Panc1 (cell line): ENCODE measurements at regions not wholly inside any gene's neighbourhood (a gene's known extent, or its start where the extent isn't known, plus 50 kb on each side); places are given as distances from the start of the nearest gene placed in this dataset.

Experiments used
- ATAC-seq: fragments of 200-7000 bp; cut with Tn5 transposase; 2 replicates; pipeline ENCODE4 v1.9.1; 2020; ENCODE audit warnings: mild to moderate bottlenecking, moderate library complexity
- BruUV-seq: library from RNA; stranded (reverse); fragments of 400-500 nt; replicated peaks from 2 replicates; lab custom pipeline; 2021; lab: Mats Ljungman, UMichigan
- CTCF ChIA-PET: fragments of 300-600 bp; sonication (Branson Sonifier 250); formaldehyde crosslinking; loops from one replicate; lab custom pipeline; 2022; ENCODE audit warnings: antibody characterized with exemption; lab: Charles Lee
- POLR2A ChIA-PET: fragments of 300-600 bp; sonication (Branson Sonifier 250); formaldehyde crosslinking; loops from one replicate; lab custom pipeline; 2022; ENCODE audit warnings: antibody characterized with exemption; lab: Charles Lee
- DNase-seq: peaks from one replicate; pipeline ENCODE4 v3.0.0-alpha.2; 2010; ENCODE audit warnings: low read depth, low spot score
- H3K27ac ChIP-seq: 2 replicates; pipeline ENCODE4 v1.5.1; 2011; ENCODE audit warnings: mild to moderate bottlenecking, low read length, inconsistent platforms
- H3K27me3 ChIP-seq: fragments of 200-500 bp; sonication (Bioruptor generic); 2 replicates; pipeline ENCODE4 v1.6.0; 2014; ENCODE audit warnings: low read length, inconsistent platforms; ENCODE audit not compliant: control insufficient read depth, insufficient read depth
- H3K36me3 ChIP-seq: fragments of 200-500 bp; sonication (Bioruptor generic); 2 replicates; pipeline ENCODE4 v1.5.1; 2014; ENCODE audit warnings: inconsistent platforms, mild to moderate bottlenecking, low read length, moderate library complexity; ENCODE audit not compliant: control insufficient read depth, insufficient read depth
- H3K4me1 ChIP-seq: 2 replicates; pipeline ENCODE4 v1.5.1; 2011; ENCODE audit warnings: inconsistent platforms, mild to moderate bottlenecking, low read length, moderate library complexity; ENCODE audit not compliant: control insufficient read depth, insufficient read depth
- H3K4me3 ChIP-seq, 2 experiments: 2 replicates each; pipeline ENCODE4 v1.5.1; 2011 to 2012; ENCODE audit warnings: low read depth in 2 of 2, low read length in 2 of 2, mild to moderate bottlenecking in 2 of 2, inconsistent platforms in 1 of 2, moderate library complexity in 1 of 2
- H3K9me3 ChIP-seq: fragments of 200-500 bp; sonication (Bioruptor generic); 2 replicates; pipeline ENCODE4 v1.5.1; 2014; ENCODE audit warnings: low read depth, mild to moderate bottlenecking, inconsistent platforms, low read length, moderate library complexity; ENCODE audit not compliant: control insufficient read depth, insufficient read depth
- CTCF ChIP-seq: fragments of 450-650 bp; IDR thresholded peaks from 2 replicates; pipeline ENCODE4 v1.5.1; 2017; ENCODE audit warnings: mild to moderate bottlenecking
- POLR2AphosphoS5 ChIP-seq: IDR thresholded peaks from 2 replicates; pipeline ENCODE4 v1.6.1; 2012; ENCODE audit warnings: mild to moderate bottlenecking, low read depth, low read length, moderate library complexity
- REST ChIP-seq, 2 experiments: IDR thresholded peaks; 2 replicates each; pipeline ENCODE4 v1.6.1; 2011 to 2012; ENCODE audit warnings: low read depth in 2 of 2, control low read depth in 1 of 2, low read length in 1 of 2, mild to moderate bottlenecking in 1 of 2, moderate library complexity in 1 of 2; ENCODE audit not compliant: insufficient read depth in 1 of 2
- SIN3A ChIP-seq: IDR thresholded peaks from 2 replicates; pipeline ENCODE4 v1.6.1; 2012; ENCODE audit warnings: low read depth, mild to moderate bottlenecking, low read length, moderate library complexity, borderline replicate concordance; ENCODE audit not compliant: insufficient read depth
- TCF7L2 ChIP-seq: IDR thresholded peaks from 2 replicates; pipeline ENCODE4 v1.6.1; 2011; ENCODE audit warnings: mild to moderate bottlenecking, low read depth, low read length, inconsistent platforms
- in situ Hi-C: cut with HindIII; loops from 2 replicates; pipeline ENCODE4 v1.10.0; 2016; ENCODE audit warnings: low sequenced_read_pairs, low pct_unique_long_range_greater_than_20kb
- intact Hi-C: fragments of 100-400 bp; cut with micrococcal nuclease; formaldehyde crosslinking; loops from one replicate; pipeline ENCODE4 v1.10.0; 2022; ENCODE audit not compliant: unreplicated experiment

- peak; percentile 17 for ATAC-seq
- ChIA-PET CTCF (interaction anchor here (0.6 kb wide), 1 partner anchor 51 kb away, joined by 3 read pairs; no protein-coding TSS in a partner anchor), POLR2A (no interaction called here)
- TF ChIP-seq REST (IDR thresholded peaks at IDR 0.05; ENCODE audit: insufficient read depth in 1 of 2, low read depth in 2 of 2, low read length in 1 of 2) (no peak), SIN3A (no peak), POLR2AphosphoS5 (no peak), TCF7L2 (no peak), CTCF (no peak)
- TSS peak; percentile 55 for BruUV-seq
- Histone ChIP-seq H3K4me3 (peak overlapping the region; percentile 43 to 54), H3K27me3 (no peaks in the 10 kb centered on the region), H3K36me3 (no peaks in the 10 kb centered on the region), H3K9me3 (no peaks in the 10 kb centered on the region), H3K4me1 (peaks cover 4% of the 10 kb centered on the region; the same call in 1 of the 2 replicates), H3K27ac (peak overlapping the region; percentile 40)
- DNase-seq = no peak
- intact Hi-C loops (no loop called here), in situ Hi-C loops (no loop called here)
Observed at GRCh38 chr9:129549139-129549538, 71.8 kb downstream of the C9orf50 start.

GRCh38 chr9:129548571-129549135 is 72.2 kb downstream of the C9orf50 start:
- Histone ChIP-seq H3K27me3 (no peaks in the 10 kb centered on the region), H3K4me3 (peak overlapping the region in 1 of 2 experiments; percentile 54; a peak in 1 of 4 replicates), H3K27ac (no peak overlapping the region), H3K9me3 (no peaks in the 10 kb centered on the region), H3K36me3 (no peaks in the 10 kb centered on the region), H3K4me1 (peaks cover 4% of the 10 kb centered on the region; the same call in 1 of the 2 replicates)
- ATAC-seq = no peak
- intact Hi-C loops (no loop called here), in situ Hi-C loops (no loop called here)
- TF ChIP-seq CTCF (no peak), REST (IDR thresholded peaks at IDR 0.05; ENCODE audit: insufficient read depth in 1 of 2, low read depth in 2 of 2, low read length in 1 of 2) (no peak), SIN3A (no peak), TCF7L2 (no peak), POLR2AphosphoS5 (no peak)
- no TSS peak for BruUV-seq
- POLR2A ChIA-PET = no interaction called here
- DNase-seq = no peak
- CTCF ChIA-PET = interaction anchor here (0.6 kb wide), 1 partner anchor 50 kb away, joined by 3 read pairs; no protein-coding TSS in a partner anchor
